Left ventricle myocardium inferior (tissue), 1 donor: ENCODE measurements at regions not wholly inside any gene's neighbourhood (a gene's known extent, or its start where the extent isn't known, plus 50 kb on each side); places are given as distances from the start of the nearest gene placed in this dataset.

ENCODE experiments used
- DNase-seq: peaks from one replicate; pipeline ENCODE4 v3.0.0-alpha.2; 2020
- H3K27ac ChIP-seq: fragments of 200-600 bp; replicated peaks from 2 replicates; pipeline ENCODE4 v1.8.0; 2021
- H3K27me3 ChIP-seq: fragments of 200-600 bp; 2 replicates; pipeline ENCODE4 v1.8.0; 2021; ENCODE audit warnings: low read depth
- H3K36me3 ChIP-seq: fragments of 200-600 bp; 2 replicates; pipeline ENCODE4 v1.8.0; 2021
- H3K4me1 ChIP-seq: fragments of 200-600 bp; 2 replicates; pipeline ENCODE4 v1.8.0; 2021
- H3K4me3 ChIP-seq: fragments of 200-600 bp; 2 replicates; pipeline ENCODE4 v1.8.0; 2021; ENCODE audit warnings: mild to moderate bottlenecking, moderate library complexity
- H3K9me3 ChIP-seq: fragments of 200-600 bp; replicated peaks from 2 replicates; pipeline ENCODE4 v1.8.0; 2021
- CTCF ChIP-seq: fragments of 200-600 bp; IDR thresholded peaks from 2 replicates; pipeline ENCODE4 v1.8.0; 2021; ENCODE audit warnings: antibody characterized with exemption, mild to moderate bottlenecking, borderline replicate concordance
- intact Hi-C: fragments of 100-400 bp; cut with micrococcal nuclease; formaldehyde crosslinking; loops from one replicate; pipeline ENCODE4 v1.11.0; 2022
- donor health status: DM: no; HTN: yes; CAD: no; lungs with severe emphysema.

GRCh38 chr9:108756746-108757490 lies 98.9 kb downstream of the ACTL7B start:
- intact Hi-C loops = no loop called here
- H3K36me3 ChIP-seq = no peaks in the 10 kb centered on the region
- H3K27me3 ChIP-seq = peaks cover 20% of the 10 kb centered on the region
- peaks cover 6% of the 10 kb centered on the region for H3K4me1 ChIP-seq
- H3K9me3 ChIP-seq = no peaks in the 10 kb centered on the region
- H3K4me3 ChIP-seq = no peak overlapping the region
- no peak for TF ChIP-seq CTCF
- no peak for DNase-seq
- no peak overlapping the region for H3K27ac ChIP-seq

- Histone ChIP-seq H3K4me1 (no peaks in the 10 kb centered on the region), H3K9me3 (no peaks in the 10 kb centered on the region), H3K27me3 (peaks cover 20% of the 10 kb centered on the region), H3K27ac (no peak overlapping the region), H3K4me3 (no peak overlapping the region), H3K36me3 (no peaks in the 10 kb centered on the region)
- TF ChIP-seq CTCF = no peak
- intact Hi-C loops = no loop called here
- no peak for DNase-seq
Measured at GRCh38 chr9:108755979-108756378, 99.8 kb downstream of the ACTL7B start.

- Histone ChIP-seq H3K4me3 (no peak overlapping the region), H3K36me3 (no peaks in the 10 kb centered on the region), H3K9me3 (no peaks in the 10 kb centered on the region), H3K27me3 (peaks cover 20% of the 10 kb centered on the region), H3K27ac (no peak overlapping the region), H3K4me1 (no peaks in the 10 kb centered on the region)
- intact Hi-C loops = no loop called here
- no peak for TF ChIP-seq CTCF
- no peak for DNase-seq
Measured at GRCh38 chr9:108751369-108751768, 104.4 kb downstream of the ACTL7B start.

GRCh38 chr9:108750661-108751215 lies 105.0 kb downstream of the ACTL7B start:
- Histone ChIP-seq H3K27me3 (peaks cover 18% of the 10 kb centered on the region), H3K36me3 (no peaks in the 10 kb centered on the region), H3K4me3 (no peak overlapping the region), H3K4me1 (no peaks in the 10 kb centered on the region), H3K27ac (no peak overlapping the region), H3K9me3 (no peaks in the 10 kb centered on the region)
- TF ChIP-seq CTCF = no peak
- no peak for DNase-seq
- intact Hi-C loops = no loop called here

- no peak for DNase-seq
- no peaks in the 10 kb centered on the region for H3K4me1 ChIP-seq
- TF ChIP-seq CTCF = no peak
- H3K9me3 ChIP-seq = no peaks in the 10 kb centered on the region
- no peaks in the 10 kb centered on the region for H3K36me3 ChIP-seq
- no peak overlapping the region for H3K4me3 ChIP-seq
- no peak overlapping the region for H3K27ac ChIP-seq
- intact Hi-C loops = no loop called here
- peaks cover 4% of the 10 kb centered on the region for H3K27me3 ChIP-seq
Measured at GRCh38 chr9:108748776-108749175, 107.0 kb downstream of the ACTL7B start.
